ENCODE measurements at regions not wholly inside any gene's neighbourhood (a gene's known extent, or its start where the extent isn't known, plus 50 kb on each side); places are given as distances from the start of the nearest gene placed in this dataset.

GRCh38 chr10:128725531-128725930 lies 599.3 kb upstream of the MKI67 start:
- FAIRE-seq = no peak
- ChIA-PET POLR2A (no interaction called here), CTCF (ENCODE audit: low intra/inter-chr PET ratio) (no interaction called here)
- Histone ChIP-seq H2AFZ (ENCODE audit: low read depth, low read length) (no peak overlapping the region), H3K4me1 (replicated peaks in 1 of 2; ENCODE audit: control insufficient read depth in 2 of 2, insufficient read depth in 2 of 2, low read length in 2 of 2) (no peaks in the 10 kb centered on the region; a peak in 1 of 5 replicates), H3K79me2 (ENCODE audit: control insufficient read depth, insufficient read depth, low read length) (no peaks in the 10 kb centered on the region), H3K27ac (ENCODE audit: extremely low read depth, low read depth, low read length) (no peak overlapping the region), H4K20me1 (replicated peaks; ENCODE audit: control insufficient read depth, insufficient read depth, low read length) (no peaks in the 10 kb centered on the region), H3K4me3 (no peak overlapping the region), H3K9ac (ENCODE audit: insufficient read depth in 1 of 2, low read depth in 2 of 2, low read length in 2 of 2) (no peak overlapping the region), H3K9me3 (replicated peaks; ENCODE audit: control insufficient read depth, insufficient read depth, low read depth, low read length) (no peaks in the 10 kb centered on the region), H3K36me3 (ENCODE audit: control insufficient read depth, insufficient read depth, low read length) (no peaks in the 10 kb centered on the region), H3K4me2 (ENCODE audit: insufficient read depth, low read length) (no peak overlapping the region), H3K9me1 (ENCODE audit: control insufficient read depth, insufficient read depth, low read length) (no peaks in the 10 kb centered on the region), H3K27me3 (ENCODE audit: control insufficient read depth in 2 of 2, insufficient read depth in 2 of 2, low read length in 2 of 2) (peaks cover 7 to 32% of the 10 kb centered on the region in 2 experiments; a peak in 4 of 5 replicates)
- no TSS peak for BruUV-seq (replicated peaks)
- WGBS (ENCODE audit: insufficient coverage, low coverage, missing lambda C conversion rate) = 7% methylated on average over 2 of the region's 2 CpGs
- ATAC-seq = no peak
- no peak for TF ChIP-seq ZNF24 (IDR thresholded peaks at IDR 0.05)
- TF ChIP-seq ZNF239 (CRISPR knock-in tag; IDR thresholded peaks at IDR 0.05) = no peak
- no peak for TF ChIP-seq MAFG (tag; conservative IDR thresholded peaks at IDR 0.05)
- TF ChIP-seq ZHX1 (conservative IDR thresholded peaks at IDR 0.05; ENCODE audit: low read length) = no peak
- TF ChIP-seq BMI1 (IDR thresholded peaks at IDR 0.05; ENCODE audit: low read length) = no peak
- TF ChIP-seq POLR2H (tag; IDR thresholded peaks at IDR 0.05; ENCODE audit: low read depth) = no peak
- no peak for TF ChIP-seq TRIM24 (IDR thresholded peaks at IDR 0.05)
- TF ChIP-seq TFAM (CRISPR knock-in tag; conservative IDR thresholded peaks at IDR 0.05) = no peak
- no peak for TF ChIP-seq EHMT2 (IDR thresholded peaks at IDR 0.05)
- no peak for TF ChIP-seq POLR3A (IDR thresholded peaks at IDR 0.05; ENCODE audit: borderline replicate concordance, extremely low read depth, insufficient read depth, insufficient read length)
- no peak for TF ChIP-seq CEBPZ (IDR thresholded peaks at IDR 0.05; ENCODE audit: borderline replicate concordance, low read depth, low read length)
- no peak for TF ChIP-seq L3MBTL2 (IDR thresholded peaks at IDR 0.05)
- no peak for TF ChIP-seq POLR2AphosphoS5 (IDR thresholded peaks at IDR 0.05; ENCODE audit: control insufficient read depth, insufficient read depth, low read depth, low read length)
- intact Hi-C loops (cut with micrococcal nuclease) = no loop called here
- in situ Hi-C loops (cut with MboI) = no loop called here
- no peak for DNase-seq (ENCODE audit: extremely low read depth in 1 of 4, low spot score in 3 of 4)

Measured in K562 (cell line).